CD4-positive, CD25-positive, alpha-beta regulatory T cell (primary cell): ENCODE measurements at regions not wholly inside any gene's neighbourhood (a gene's known extent, or its start where the extent isn't known, plus 50 kb on each side); places are given as distances from the start of the nearest gene placed in this dataset.

ENCODE experiments used
- ATAC-seq, 2 donors: fragments of 150-1000 bp; cut with Tn5 transposase; one replicate each; pipeline ENCODE4 v1.10.0; 2021; ENCODE audit warnings: low read depth in 2 of 2, moderate number of reproducible peaks in 2 of 2, moderate library complexity in 1 of 2
- DNase-seq, 3 donors: peaks; one replicate each; pipeline versions ENCODE4 v3.0.0 to v3.0.0-alpha.2; 2012 to 2022; ENCODE audit warnings: mixed read lengths in 1 of 3
- H3K27ac ChIP-seq: one replicate; pipeline ENCODE4 v1.7.0; 2013; ENCODE audit warnings: mild to moderate bottlenecking, low read length; ENCODE audit not compliant: insufficient read depth, poor library complexity, severe bottlenecking
- H3K27me3 ChIP-seq: one replicate; pipeline ENCODE4 v1.7.0; 2013; ENCODE audit warnings: low read length; ENCODE audit not compliant: control insufficient read depth, insufficient read depth
- H3K36me3 ChIP-seq: one replicate; pipeline ENCODE4 v1.7.0; 2013; ENCODE audit warnings: mild to moderate bottlenecking, low read length, moderate library complexity; ENCODE audit not compliant: control insufficient read depth, insufficient read depth
- H3K4me1 ChIP-seq: 2 replicates; pipeline ENCODE4 v1.7.0; 2013; ENCODE audit warnings: mild to moderate bottlenecking, low read length; ENCODE audit not compliant: insufficient read depth, control insufficient read depth, poor library complexity, severe bottlenecking
- H3K4me3 ChIP-seq: one replicate; pipeline ENCODE4 v1.7.0; 2013; ENCODE audit warnings: low read depth, mild to moderate bottlenecking, low read length, moderate library complexity
- H3K9me3 ChIP-seq, 2 experiments: 1 replicate in 1 of 2; 2 replicates in 1 of 2; pipeline ENCODE4 v1.7.0; 2013; ENCODE audit warnings: low read length in 2 of 2, mild to moderate bottlenecking in 1 of 2, moderate library complexity in 1 of 2; ENCODE audit not compliant: control insufficient read depth in 2 of 2
- H3K27ac Mint-ChIP-seq, 3 donors: one replicate each; pipeline ENCODE4 v1.8.0; 2020 to 2022; ENCODE audit warnings: mild to moderate bottlenecking in 3 of 3, mixed read lengths in 3 of 3, moderate library complexity in 2 of 3
- H3K27me3 Mint-ChIP-seq: one replicate; pipeline ENCODE4 v1.8.0; 2022; ENCODE audit warnings: mild to moderate bottlenecking, mixed read lengths
- H3K36me3 Mint-ChIP-seq: one replicate; pipeline ENCODE4 v1.8.0; 2020; ENCODE audit warnings: mixed read lengths
- H3K4me1 Mint-ChIP-seq, 4 donors: one replicate each; pipeline ENCODE4 v1.8.0; 2020 to 2022; ENCODE audit warnings: mixed read lengths in 4 of 4, mild to moderate bottlenecking in 1 of 4
- H3K4me3 Mint-ChIP-seq, 4 donors: one replicate each; pipeline ENCODE4 v1.8.0; 2020 to 2022; ENCODE audit warnings: mild to moderate bottlenecking in 4 of 4, mixed read lengths in 4 of 4, moderate library complexity in 3 of 4
- H3K9me3 Mint-ChIP-seq, 7 donors: one replicate each; pipeline ENCODE4 v1.8.0; 2020 to 2022; ENCODE audit warnings: mixed read lengths in 7 of 7, mild to moderate bottlenecking in 3 of 7, moderate library complexity in 2 of 7

DNA sequence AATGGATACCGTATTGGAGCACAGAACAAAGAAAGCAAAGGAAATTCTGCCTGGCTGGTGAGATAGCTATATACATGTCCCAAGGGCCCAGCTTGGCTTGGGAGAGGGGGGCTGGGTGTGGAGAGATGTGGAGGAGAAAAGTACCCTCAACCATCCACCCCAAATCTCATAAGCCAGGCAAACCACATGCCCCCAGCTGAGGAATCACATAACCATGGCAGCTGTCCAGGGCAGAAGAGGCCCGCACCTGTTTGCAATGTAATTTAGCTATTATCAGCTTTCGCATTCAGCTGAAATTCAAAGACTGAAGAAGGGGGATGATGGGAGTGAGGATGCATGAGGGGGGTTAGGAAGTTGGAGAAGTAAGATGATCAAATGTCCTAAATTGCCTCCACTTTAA lies 196.1 kb downstream of the TBX5 start:
- no peaks in the 10 kb centered on the region for H3K27me3 ChIP-seq
- H3K4me1 ChIP-seq, result no peaks in the 10 kb centered on the region
- no peak overlapping the region for H3K4me3 ChIP-seq
- ATAC-seq (no peak), DNase-seq (no peak)
- peaks cover 0 to 13% (median 0%) of the 10 kb centered on the region in 7 donors for H3K9me3 Mint-ChIP-seq
- no peak overlapping the region for H3K27ac Mint-ChIP-seq
- H3K36me3 Mint-ChIP-seq, result no peaks in the 10 kb centered on the region
- no peaks in the 10 kb centered on the region for H3K36me3 ChIP-seq
- no peaks in the 10 kb centered on the region for H3K4me1 Mint-ChIP-seq
- no peaks in the 10 kb centered on the region for H3K9me3 ChIP-seq
- no peak overlapping the region for H3K27ac ChIP-seq
- H3K27me3 Mint-ChIP-seq, result no peaks in the 10 kb centered on the region
- H3K4me3 Mint-ChIP-seq, result no peak overlapping the region

DNA sequence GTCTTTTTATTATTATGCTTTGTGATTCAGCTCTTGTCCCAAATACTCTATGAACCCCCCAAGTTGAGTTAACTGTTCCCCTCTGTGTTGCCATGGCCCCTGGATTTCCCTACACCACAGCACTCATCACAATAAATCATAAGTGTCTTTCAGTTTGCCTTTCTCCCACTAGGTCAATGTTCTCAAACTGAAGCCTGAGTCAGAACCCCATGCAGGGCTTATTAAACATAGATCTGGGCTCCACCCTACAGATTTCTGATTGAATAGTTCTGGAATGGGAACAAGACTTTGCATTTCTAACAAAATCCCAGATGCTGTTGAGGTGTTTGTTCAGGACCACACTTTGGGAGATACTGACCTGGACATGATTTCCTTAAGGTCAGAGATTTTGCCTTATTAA lies 199.4 kb downstream of the TBX5 start:
- no peak for ATAC-seq
- H3K4me1 ChIP-seq, result no peaks in the 10 kb centered on the region
- no peaks in the 10 kb centered on the region for H3K4me1 Mint-ChIP-seq
- H3K9me3 Mint-ChIP-seq, result peaks cover 0 to 8% (median 0%) of the 10 kb centered on the region in 7 donors
- no peak overlapping the region for H3K27ac Mint-ChIP-seq
- no peaks in the 10 kb centered on the region for H3K36me3 ChIP-seq
- no peaks in the 10 kb centered on the region for H3K27me3 Mint-ChIP-seq
- H3K4me3 Mint-ChIP-seq, result no peak overlapping the region
- no peaks in the 10 kb centered on the region for H3K9me3 ChIP-seq
- H3K27me3 ChIP-seq, result no peaks in the 10 kb centered on the region
- no peak for DNase-seq
- no peak overlapping the region for H3K27ac ChIP-seq
- no peak overlapping the region for H3K4me3 ChIP-seq
- H3K36me3 Mint-ChIP-seq, result no peaks in the 10 kb centered on the region

DNA sequence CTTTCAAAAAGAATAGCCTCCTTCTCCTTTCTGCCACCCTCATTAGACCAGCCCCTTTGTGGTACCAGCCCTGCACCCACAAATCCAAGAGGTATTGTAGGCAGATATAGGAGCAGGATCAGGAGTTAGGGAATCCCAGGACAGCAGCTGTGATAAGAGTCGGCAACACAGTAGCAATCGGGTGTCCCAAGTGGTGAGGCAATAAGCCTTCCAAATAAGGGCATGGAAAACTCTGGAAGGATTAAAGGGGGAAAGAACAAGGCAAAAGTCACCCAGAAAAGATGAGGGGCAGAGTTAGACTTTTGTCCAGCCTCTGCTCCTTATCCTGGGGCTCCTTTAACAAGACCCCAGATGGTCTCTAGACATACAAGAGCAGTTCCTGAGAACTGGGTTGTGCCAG lies 204.2 kb downstream of the TBX5 start:
- H3K4me3 ChIP-seq, result no peak overlapping the region
- no peaks in the 10 kb centered on the region for H3K27me3 Mint-ChIP-seq
- H3K9me3 ChIP-seq, result no peaks in the 10 kb centered on the region
- no peaks in the 10 kb centered on the region for H3K4me1 Mint-ChIP-seq
- no peak for DNase-seq
- no peak overlapping the region for H3K4me3 Mint-ChIP-seq
- no peaks in the 10 kb centered on the region for H3K4me1 ChIP-seq
- H3K27ac Mint-ChIP-seq, result no peak overlapping the region
- H3K9me3 Mint-ChIP-seq, result peaks cover 0 to 9% (median 3%) of the 10 kb centered on the region in 7 donors
- no peaks in the 10 kb centered on the region for H3K27me3 ChIP-seq
- H3K36me3 Mint-ChIP-seq, result no peaks in the 10 kb centered on the region
- no peaks in the 10 kb centered on the region for H3K36me3 ChIP-seq
- ATAC-seq, result no peak
- no peak overlapping the region for H3K27ac ChIP-seq

DNA sequence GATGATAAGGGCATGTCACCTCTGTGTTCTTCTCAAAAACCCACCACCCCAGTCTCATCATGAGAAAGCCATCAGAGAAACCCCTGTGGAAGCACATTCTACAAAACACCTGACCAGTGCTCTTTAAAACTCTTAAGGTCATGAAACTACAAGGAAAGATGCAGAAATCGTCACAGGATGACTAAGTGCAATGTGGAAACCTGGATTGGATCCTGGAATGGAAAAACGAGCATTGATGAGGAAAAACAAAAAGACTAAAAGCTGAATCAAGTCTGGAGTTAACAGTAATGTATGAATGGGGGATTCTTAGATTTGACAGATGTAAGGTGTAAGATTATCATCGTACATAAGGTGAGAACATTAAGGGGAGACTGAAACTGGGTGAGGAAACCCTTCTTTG lies 211.0 kb downstream of the TBX5 start:
- H3K27ac Mint-ChIP-seq, result no peak overlapping the region
- H3K9me3 ChIP-seq, result no peaks in the 10 kb centered on the region
- no peak overlapping the region for H3K4me3 Mint-ChIP-seq
- H3K4me1 Mint-ChIP-seq, result no peaks in the 10 kb centered on the region
- H3K27me3 Mint-ChIP-seq, result no peaks in the 10 kb centered on the region
- ATAC-seq (no peak), DNase-seq (no peak)
- no peaks in the 10 kb centered on the region for H3K27me3 ChIP-seq
- H3K27ac ChIP-seq, result no peak overlapping the region
- H3K4me1 ChIP-seq, result no peaks in the 10 kb centered on the region
- no peaks in the 10 kb centered on the region for H3K36me3 ChIP-seq
- H3K9me3 Mint-ChIP-seq, result peaks cover 0 to 13% (median 3%) of the 10 kb centered on the region in 7 donors
- no peaks in the 10 kb centered on the region for H3K36me3 Mint-ChIP-seq
- H3K4me3 ChIP-seq, result no peak overlapping the region

DNA sequence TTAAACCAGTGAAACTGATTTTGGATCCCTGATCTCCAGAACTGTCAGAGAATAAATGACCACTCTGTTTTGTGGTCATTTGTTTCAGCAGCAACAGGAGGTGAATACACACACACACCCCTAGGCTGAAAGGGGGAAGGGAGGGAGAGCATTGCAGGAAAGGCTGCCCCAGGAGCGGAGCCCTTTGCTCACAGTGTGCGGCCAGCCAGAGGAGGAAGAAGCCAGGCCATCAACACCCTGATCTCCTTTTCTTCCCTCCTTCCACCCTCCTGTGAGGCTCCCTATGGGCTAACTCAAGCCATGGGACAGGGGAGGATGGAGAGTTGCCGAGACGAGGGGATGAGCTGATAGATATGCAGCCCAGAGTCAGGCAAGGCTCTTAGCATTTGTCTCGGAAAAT lies 211.9 kb downstream of the TBX5 start:
- Histone ChIP-seq H3K27me3 (no peaks in the 10 kb centered on the region), H3K36me3 (no peaks in the 10 kb centered on the region), H3K4me1 (no peaks in the 10 kb centered on the region), H3K27ac (no peak overlapping the region), H3K4me3 (no peak overlapping the region), H3K9me3 (no peaks in the 10 kb centered on the region)
- Mint-ChIP-seq H3K4me3 (no peak overlapping the region), H3K9me3 (peaks cover 0 to 20% (median 4%) of the 10 kb centered on the region in 7 donors), H3K4me1 (no peaks in the 10 kb centered on the region), H3K27ac (no peak overlapping the region), H3K27me3 (no peaks in the 10 kb centered on the region), H3K36me3 (no peaks in the 10 kb centered on the region)
- ATAC-seq, result no peak
- no peak for DNase-seq

DNA sequence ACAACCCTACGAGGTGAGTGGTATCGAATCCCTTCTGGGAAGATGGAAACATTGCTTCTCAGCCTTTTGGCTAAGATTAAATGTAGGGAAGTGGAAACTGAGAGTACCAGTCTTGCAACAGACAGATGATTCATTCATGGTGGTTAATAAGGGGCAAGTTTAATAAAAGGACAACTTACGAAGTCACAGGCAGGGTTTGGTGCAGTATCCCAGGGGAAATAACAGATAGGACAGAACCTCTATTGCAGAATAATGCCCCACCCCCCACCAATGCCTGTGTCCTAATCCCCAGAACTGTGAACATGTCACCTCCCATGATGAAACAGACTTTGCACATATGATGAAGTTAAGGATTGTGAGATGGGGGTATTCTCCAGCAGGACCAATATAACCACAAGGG lies 212.5 kb downstream of the TBX5 start:
- Mint-ChIP-seq H3K27ac (no peak overlapping the region), H3K9me3 (peaks cover 0 to 18% (median 4%) of the 10 kb centered on the region in 7 donors), H3K4me1 (no peaks in the 10 kb centered on the region), H3K36me3 (no peaks in the 10 kb centered on the region), H3K4me3 (no peak overlapping the region), H3K27me3 (no peaks in the 10 kb centered on the region)
- H3K36me3 ChIP-seq, result no peaks in the 10 kb centered on the region
- H3K4me3 ChIP-seq, result no peak overlapping the region
- H3K9me3 ChIP-seq, result no peaks in the 10 kb centered on the region
- ATAC-seq (no peak), DNase-seq (no peak)
- H3K27me3 ChIP-seq, result no peaks in the 10 kb centered on the region
- no peaks in the 10 kb centered on the region for H3K4me1 ChIP-seq
- no peak overlapping the region for H3K27ac ChIP-seq

DNA sequence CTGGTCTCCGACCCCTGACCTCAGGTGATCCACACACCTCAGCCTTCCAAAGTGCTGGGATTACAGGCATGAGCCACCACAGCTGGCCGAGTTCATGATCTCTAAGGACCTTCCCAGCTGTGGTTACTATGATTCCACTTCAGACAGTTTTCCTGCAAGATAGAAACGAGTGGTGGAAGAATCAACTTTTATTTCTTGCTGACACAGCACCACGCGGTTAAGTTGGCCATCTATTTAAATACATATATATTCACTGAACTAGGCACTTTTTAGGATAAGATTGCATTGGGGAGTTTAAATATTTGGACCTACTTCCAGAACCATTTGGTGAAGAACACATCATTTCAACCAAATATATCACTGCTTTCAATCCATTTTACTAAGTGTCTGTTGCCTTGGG lies 213.4 kb downstream of the TBX5 start:
- ATAC-seq (no peak), DNase-seq (no peak)
- H3K36me3 Mint-ChIP-seq, result no peaks in the 10 kb centered on the region
- H3K4me3 ChIP-seq, result no peak overlapping the region
- H3K27me3 ChIP-seq, result no peaks in the 10 kb centered on the region
- H3K36me3 ChIP-seq, result no peaks in the 10 kb centered on the region
- no peaks in the 10 kb centered on the region for H3K9me3 ChIP-seq
- peaks cover 0 to 15% (median 4%) of the 10 kb centered on the region in 7 donors for H3K9me3 Mint-ChIP-seq
- no peak overlapping the region for H3K27ac Mint-ChIP-seq
- H3K4me1 Mint-ChIP-seq, result no peaks in the 10 kb centered on the region
- no peak overlapping the region for H3K4me3 Mint-ChIP-seq
- no peaks in the 10 kb centered on the region for H3K4me1 ChIP-seq
- H3K27ac ChIP-seq, result no peak overlapping the region
- H3K27me3 Mint-ChIP-seq, result no peaks in the 10 kb centered on the region

DNA sequence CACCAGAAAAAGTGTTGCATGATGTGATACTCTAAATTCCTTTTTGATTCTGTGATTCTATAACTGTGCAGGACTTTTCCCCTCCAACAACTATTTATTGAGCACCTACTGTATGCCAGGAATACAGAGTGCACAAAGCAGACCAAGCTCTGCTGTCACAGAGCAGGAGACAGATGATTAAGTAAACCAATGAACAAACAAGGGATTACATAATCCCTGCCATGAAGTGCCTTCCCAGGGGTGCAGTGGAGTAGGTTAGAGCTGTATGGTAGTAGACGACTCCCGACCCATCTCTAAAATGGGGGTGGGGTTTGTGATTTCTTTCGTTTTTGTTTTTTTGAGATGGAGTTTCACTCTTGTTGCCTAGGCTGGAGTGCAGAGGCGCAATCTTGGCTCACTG lies 213.9 kb downstream of the TBX5 start:
- H3K9me3 Mint-ChIP-seq, result peaks cover 0 to 14% (median 4%) of the 10 kb centered on the region in 7 donors
- DNase-seq, result no peak
- Histone ChIP-seq H3K4me1 (no peaks in the 10 kb centered on the region), H3K9me3 (no peaks in the 10 kb centered on the region), H3K27me3 (no peaks in the 10 kb centered on the region), H3K27ac (no peak overlapping the region), H3K4me3 (no peak overlapping the region), H3K36me3 (no peaks in the 10 kb centered on the region)
- ATAC-seq, result no peak
- no peaks in the 10 kb centered on the region for H3K36me3 Mint-ChIP-seq
- H3K4me1 Mint-ChIP-seq, result no peaks in the 10 kb centered on the region
- no peaks in the 10 kb centered on the region for H3K27me3 Mint-ChIP-seq
- no peak overlapping the region for H3K4me3 Mint-ChIP-seq
- no peak overlapping the region for H3K27ac Mint-ChIP-seq
